GM12892 (cell line): ENCODE measurements at regions not wholly inside any gene's neighbourhood (a gene's known extent, or its start where the extent isn't known, plus 50 kb on each side); places are given as distances from the start of the nearest gene placed in this dataset.

ENCODE experiments used
- POLR2A ChIP-seq: IDR thresholded peaks from 2 replicates; pipeline ENCODE4 v1.6.1; 2011; ENCODE audit warnings: low read depth, low read length, control low read depth
- POLR2AphosphoS5 ChIP-seq: IDR thresholded peaks from 2 replicates; pipeline ENCODE4 v1.6.1; 2011; ENCODE audit warnings: low read depth, low read length, control low read depth
- TAF1 ChIP-seq: IDR thresholded peaks from 2 replicates; pipeline ENCODE4 v1.6.1; 2011; ENCODE audit warnings: low read depth, mild to moderate bottlenecking, control low read depth, low read length, borderline replicate concordance

GRCh38 chr1:199593475-199593874 is 434.0 kb upstream of the NR5A2 start:
- no peak for TF ChIP-seq POLR2A
- TF ChIP-seq POLR2AphosphoS5 = no peak
- no peak for TF ChIP-seq TAF1
